ENCODE measurements at regions not wholly inside any gene's neighbourhood (a gene's known extent, or its start where the extent isn't known, plus 50 kb on each side); places are given as distances from the start of the nearest gene placed in this dataset.
"Not testable (repeated sequence)": the region's sequence is repeated elsewhere in the genome, so short reads cannot be mapped to it uniquely, and the experiment has no call there.

DNA sequence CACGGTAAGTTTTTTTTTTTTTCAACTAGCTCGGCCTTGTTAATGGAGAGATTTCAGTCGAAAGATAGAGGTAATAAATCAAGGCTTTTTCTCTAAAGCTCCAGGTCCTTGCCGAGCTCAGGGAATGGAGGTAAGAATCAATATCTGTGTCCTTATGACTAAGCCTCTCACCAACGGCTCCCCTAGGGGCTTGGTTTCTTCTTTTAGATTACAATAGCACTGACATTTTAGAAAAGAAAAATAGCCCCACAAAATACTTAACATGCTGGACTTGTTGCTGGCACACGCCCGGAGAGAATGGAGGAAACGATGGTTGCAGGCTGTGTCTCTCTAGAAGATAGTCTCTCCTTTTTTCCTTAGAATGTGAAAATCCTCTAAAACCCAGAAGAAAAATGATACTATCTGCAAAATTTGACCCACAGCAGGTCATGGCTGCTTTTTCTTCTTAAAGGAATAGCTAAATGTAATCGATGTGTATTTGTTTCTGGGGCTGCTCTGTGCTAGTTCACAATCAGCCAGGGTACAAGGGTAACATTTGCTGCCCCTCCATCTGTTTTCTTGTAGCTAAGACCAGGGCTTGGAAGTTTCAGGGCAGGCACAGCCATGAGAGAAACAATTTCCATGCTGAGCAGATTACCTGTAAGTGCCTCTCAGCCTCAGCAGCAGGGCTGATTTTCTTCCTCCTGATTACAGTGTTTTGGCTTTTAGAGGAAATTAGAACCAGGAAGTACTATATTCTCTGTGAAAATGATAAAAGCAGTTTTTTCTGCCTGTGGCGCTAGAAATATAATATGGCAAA is 86.2 kb upstream of the GNG12 start:
- Mint-ChIP-seq H3K4me3 (no peak overlapping the region), H3K9me3 (ENCODE audit: insufficient read depth) (no peaks in the 10 kb centered on the region), H3K27me3 (ENCODE audit: low read depth) (no peaks in the 10 kb centered on the region), H3K27ac (no peak overlapping the region), H3K4me1 (ENCODE audit: low read depth) (no peaks in the 10 kb centered on the region), H3K36me3 (ENCODE audit: low read depth) (no peaks in the 10 kb centered on the region)
- no peak for ATAC-seq
- CTCF ChIA-PET, result no interaction called here
- POLR2A ChIA-PET, result no interaction called here
- no peak for DNase-seq

- no peaks in the 10 kb centered on the region for H3K27me3 Mint-ChIP-seq (ENCODE audit: low read depth)
- DNase-seq (no peak), ATAC-seq (no peak)
- CTCF ChIA-PET, result no interaction called here
- no peak overlapping the region for H3K4me3 Mint-ChIP-seq
- H3K36me3 Mint-ChIP-seq (ENCODE audit: low read depth), result no peaks in the 10 kb centered on the region
- no peaks in the 10 kb centered on the region for H3K9me3 Mint-ChIP-seq (ENCODE audit: insufficient read depth)
- H3K4me1 Mint-ChIP-seq (ENCODE audit: low read depth), result no peaks in the 10 kb centered on the region
- no peak overlapping the region for H3K27ac Mint-ChIP-seq
- POLR2A ChIA-PET, result no interaction called here
Observed at GRCh38 chr1:67918067-67918466, 84.8 kb upstream of the GNG12 start.

DNA sequence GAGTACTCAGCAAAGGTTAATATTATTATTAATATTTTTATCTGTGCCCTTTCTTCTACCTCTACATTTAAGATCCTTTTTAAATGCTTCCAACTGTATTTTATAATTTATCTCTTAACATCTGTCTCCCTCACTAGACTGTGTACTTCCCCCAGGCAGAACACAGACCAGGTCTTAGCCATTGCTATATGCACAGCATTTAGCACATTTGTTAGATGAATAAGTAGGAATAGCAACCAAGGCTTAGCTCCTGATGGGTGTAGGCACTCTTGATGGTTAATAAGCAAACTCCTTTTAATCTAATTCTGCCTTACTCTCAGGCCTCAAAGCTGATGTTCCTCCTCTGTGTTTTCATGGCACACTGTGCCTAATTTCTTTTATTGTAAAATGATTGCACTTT is 83.7 kb upstream of the GNG12 start:
- ATAC-seq (no peak), DNase-seq (no peak)
- H3K4me3 Mint-ChIP-seq, result no peak overlapping the region
- no peaks in the 10 kb centered on the region for H3K27me3 Mint-ChIP-seq (ENCODE audit: low read depth)
- POLR2A ChIA-PET, result no interaction called here
- no peaks in the 10 kb centered on the region for H3K36me3 Mint-ChIP-seq (ENCODE audit: low read depth)
- no peaks in the 10 kb centered on the region for H3K9me3 Mint-ChIP-seq (ENCODE audit: insufficient read depth)
- H3K4me1 Mint-ChIP-seq (ENCODE audit: low read depth), result no peaks in the 10 kb centered on the region
- H3K27ac Mint-ChIP-seq, result no peak overlapping the region
- CTCF ChIA-PET, result no interaction called here

- Mint-ChIP-seq H3K36me3 (ENCODE audit: low read depth) (no peaks in the 10 kb centered on the region), H3K4me1 (ENCODE audit: low read depth) (no peaks in the 10 kb centered on the region), H3K27ac (no peak overlapping the region), H3K9me3 (ENCODE audit: insufficient read depth) (no peaks in the 10 kb centered on the region), H3K27me3 (ENCODE audit: low read depth) (no peaks in the 10 kb centered on the region), H3K4me3 (no peak overlapping the region)
- ChIA-PET CTCF (no interaction called here), POLR2A (no interaction called here)
- ATAC-seq (no peak), DNase-seq (no peak)
Observed at GRCh38 chr1:67916140-67916886, 83.0 kb upstream of the GNG12 start.

- POLR2A ChIA-PET, result no interaction called here
- H3K4me3 Mint-ChIP-seq, result no peak overlapping the region
- no peaks in the 10 kb centered on the region for H3K27me3 Mint-ChIP-seq (ENCODE audit: low read depth)
- ATAC-seq, result no peak
- H3K9me3 Mint-ChIP-seq (ENCODE audit: insufficient read depth), result no peaks in the 10 kb centered on the region
- H3K27ac Mint-ChIP-seq, result no peak overlapping the region
- CTCF ChIA-PET, result no interaction called here
- H3K4me1 Mint-ChIP-seq (ENCODE audit: low read depth), result no peaks in the 10 kb centered on the region
- DNase-seq, result no peak
- no peaks in the 10 kb centered on the region for H3K36me3 Mint-ChIP-seq (ENCODE audit: low read depth)
Observed at GRCh38 chr1:67909776-67910175, 76.5 kb upstream of the GNG12 start.

DNA sequence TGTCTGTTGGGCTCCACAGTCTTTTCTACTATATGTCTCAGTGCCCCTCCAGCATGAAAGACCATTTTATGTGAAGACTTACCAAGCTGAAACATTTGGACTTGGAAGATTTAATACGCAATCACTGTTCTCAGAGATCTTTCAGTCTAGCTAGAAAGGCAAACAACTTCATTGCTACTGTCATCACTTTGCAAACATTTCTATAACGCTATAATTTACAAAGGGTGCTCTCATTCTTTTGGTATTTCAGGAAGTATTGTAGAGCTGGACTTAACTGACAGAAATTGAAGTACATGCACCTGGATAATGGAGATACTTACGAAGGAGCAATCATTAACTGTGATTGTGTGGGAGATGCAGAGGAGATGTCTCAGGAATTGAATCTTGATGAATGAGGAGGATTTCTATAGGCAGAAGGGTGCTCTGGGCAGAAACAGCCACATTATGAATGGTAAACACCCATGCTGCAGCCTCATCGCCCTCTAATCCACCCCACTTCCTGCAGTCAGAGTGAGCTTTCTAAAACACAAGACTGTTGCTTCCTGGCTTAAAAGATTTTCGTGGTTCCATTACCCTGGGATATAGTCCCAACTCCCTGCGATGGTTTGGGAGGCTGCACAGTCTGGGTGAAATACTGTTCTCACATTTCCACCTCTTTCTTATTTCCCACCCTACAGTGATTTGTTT is 75.1 kb upstream of the GNG12 start:
- no peaks in the 10 kb centered on the region for H3K9me3 Mint-ChIP-seq (ENCODE audit: insufficient read depth)
- DNase-seq (no peak), ATAC-seq (no peak)
- ChIA-PET POLR2A (no interaction called here), CTCF (no interaction called here)
- H3K27ac Mint-ChIP-seq, result no peak overlapping the region
- no peaks in the 10 kb centered on the region for H3K4me1 Mint-ChIP-seq (ENCODE audit: low read depth)
- no peaks in the 10 kb centered on the region for H3K36me3 Mint-ChIP-seq (ENCODE audit: low read depth)
- H3K27me3 Mint-ChIP-seq (ENCODE audit: low read depth), result no peaks in the 10 kb centered on the region
- no peak overlapping the region for H3K4me3 Mint-ChIP-seq

- H3K36me3 Mint-ChIP-seq (ENCODE audit: low read depth); H3K27ac Mint-ChIP-seq; H3K27me3 Mint-ChIP-seq (ENCODE audit: low read depth); POLR2A ChIA-PET; H3K9me3 Mint-ChIP-seq (ENCODE audit: insufficient read depth); CTCF ChIA-PET; ATAC-seq; DNase-seq; H3K4me1 Mint-ChIP-seq (ENCODE audit: low read depth); H3K4me3 Mint-ChIP-seq: not testable (repeated sequence)
Observed at GRCh38 chr1:67907467-67907866, 74.2 kb upstream of the GNG12 start.

GRCh38 chr1:67906015-67906414 is 72.7 kb upstream of the GNG12 start:
- DNase-seq; H3K27me3 Mint-ChIP-seq (ENCODE audit: low read depth); H3K9me3 Mint-ChIP-seq (ENCODE audit: insufficient read depth); H3K27ac Mint-ChIP-seq; H3K4me3 Mint-ChIP-seq; CTCF ChIA-PET; POLR2A ChIA-PET; H3K36me3 Mint-ChIP-seq (ENCODE audit: low read depth); H3K4me1 Mint-ChIP-seq (ENCODE audit: low read depth); ATAC-seq: not testable (repeated sequence)

- H3K27me3 Mint-ChIP-seq (ENCODE audit: low read depth), result peaks cover 10% of the 10 kb centered on the region
- H3K4me3 Mint-ChIP-seq; H3K9me3 Mint-ChIP-seq (ENCODE audit: insufficient read depth); H3K27ac Mint-ChIP-seq; CTCF ChIA-PET; ATAC-seq; H3K36me3 Mint-ChIP-seq (ENCODE audit: low read depth); POLR2A ChIA-PET; H3K4me1 Mint-ChIP-seq (ENCODE audit: low read depth); DNase-seq: not testable (repeated sequence)
Observed at GRCh38 chr1:67902546-67903223, 69.4 kb upstream of the GNG12 start.

DNA sequence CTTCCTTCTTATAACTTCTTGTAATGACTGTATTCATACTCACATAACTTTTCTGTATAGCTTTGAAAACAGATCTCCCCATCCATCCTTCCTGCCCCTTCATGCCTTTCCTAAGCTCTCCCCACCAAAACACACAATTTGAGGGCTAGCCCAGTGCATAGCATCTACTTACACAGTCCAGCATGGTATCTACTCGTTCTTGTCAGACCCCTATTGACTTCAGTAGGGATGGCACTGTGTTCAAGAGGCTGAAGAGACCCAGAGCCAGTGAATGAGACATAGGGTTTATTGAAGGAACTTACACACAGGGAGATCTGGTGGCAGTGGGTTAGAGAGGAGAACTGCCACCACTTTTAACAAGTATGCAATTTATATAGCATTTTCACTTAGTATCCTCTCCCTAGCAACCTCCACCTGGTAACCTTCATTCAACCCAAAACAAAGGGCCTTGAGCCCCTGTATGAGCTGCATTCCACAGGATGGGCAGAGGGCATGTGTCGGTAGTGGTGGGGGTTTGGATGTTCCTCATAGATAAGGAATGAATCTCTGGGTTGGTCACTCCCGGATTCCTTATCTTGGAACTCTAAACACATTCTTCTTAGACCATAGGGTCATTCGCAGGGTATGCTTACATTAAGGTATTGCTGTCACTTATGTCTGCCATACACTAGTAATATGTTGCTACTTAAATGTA is 64.9 kb upstream of the GNG12 start:
- no peak overlapping the region for H3K27ac Mint-ChIP-seq
- H3K9me3 Mint-ChIP-seq (ENCODE audit: insufficient read depth), result no peaks in the 10 kb centered on the region
- ATAC-seq, result no peak
- H3K36me3 Mint-ChIP-seq (ENCODE audit: low read depth), result no peaks in the 10 kb centered on the region
- H3K4me3 Mint-ChIP-seq, result no peak overlapping the region
- peaks cover 10% of the 10 kb centered on the region for H3K27me3 Mint-ChIP-seq (ENCODE audit: low read depth)
- ChIA-PET POLR2A (no interaction called here), CTCF (no interaction called here)
- H3K4me1 Mint-ChIP-seq (ENCODE audit: low read depth), result no peaks in the 10 kb centered on the region
- no peak for DNase-seq

DNA sequence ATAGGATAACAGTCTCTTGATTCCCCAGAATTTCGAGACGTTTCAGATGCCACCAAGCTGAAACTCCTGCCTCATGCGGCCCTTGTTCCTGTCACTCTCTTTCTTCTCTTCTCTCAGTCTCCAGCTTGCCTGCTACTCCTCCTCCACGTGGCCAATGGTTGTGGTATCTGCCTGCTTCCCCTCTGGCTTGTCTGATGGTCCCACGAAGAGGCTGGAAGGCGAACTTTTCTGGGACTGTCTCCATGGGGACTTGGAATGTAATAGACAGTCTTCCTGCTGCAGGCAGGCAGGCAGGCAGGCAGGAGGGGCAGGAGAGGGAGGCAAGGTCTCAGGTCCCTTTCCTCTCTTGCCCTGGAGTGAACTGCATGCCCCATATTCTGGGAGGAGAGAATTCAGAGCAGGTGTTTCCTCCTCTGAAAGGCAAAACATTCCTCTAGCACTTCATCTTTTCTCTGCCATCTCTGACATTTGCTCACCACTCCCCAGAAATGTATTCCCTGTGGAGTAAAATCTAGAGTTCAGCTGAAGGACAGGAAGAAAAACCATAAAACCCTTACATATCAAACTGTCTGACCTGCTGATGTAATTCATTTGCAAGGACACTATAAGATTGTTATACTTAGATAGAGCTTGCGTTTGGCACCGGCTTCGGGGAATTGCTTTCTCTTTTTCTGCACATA is 64.1 kb upstream of the GNG12 start:
- Mint-ChIP-seq H3K4me1 (ENCODE audit: low read depth) (no peaks in the 10 kb centered on the region), H3K27ac (no peak overlapping the region), H3K27me3 (ENCODE audit: low read depth) (peaks cover 14% of the 10 kb centered on the region), H3K36me3 (ENCODE audit: low read depth) (no peaks in the 10 kb centered on the region), H3K9me3 (ENCODE audit: insufficient read depth) (no peaks in the 10 kb centered on the region), H3K4me3 (no peak overlapping the region)
- ATAC-seq (no peak), DNase-seq (no peak)
- POLR2A ChIA-PET, result no interaction called here
- CTCF ChIA-PET, result interaction anchor here (0.6 kb wide), 1 partner anchor 1905 kb away, joined by 3 read pairs; no protein-coding TSS in a partner anchor
